ENCODE measurements at regions not wholly inside any gene's neighbourhood (a gene's known extent, or its start where the extent isn't known, plus 50 kb on each side); places are given as distances from the start of the nearest gene placed in this dataset.

- no peak for TF ChIP-seq CTCF (IDR thresholded peaks at IDR 0.05; ENCODE audit: insufficient read depth, low read depth, low read length)
- TF ChIP-seq EZH2 (IDR thresholded peaks at IDR 0.05; ENCODE audit: insufficient read depth, low read length), result no peak
These were observed 237.7 kb downstream of the TEX29 start for GRCh38 chr13:111557921-111558699.
